NCI-H2081 (cell line): ENCODE measurements at regions not wholly inside any gene's neighbourhood (a gene's known extent, or its start where the extent isn't known, plus 50 kb on each side); places are given as distances from the start of the nearest gene placed in this dataset.

Experiments used
- DNase-seq, 2 experiments: peaks; one replicate each; lab custom pipeline; 2025; lab: John Stamatoyannopoulos, UW

DNA sequence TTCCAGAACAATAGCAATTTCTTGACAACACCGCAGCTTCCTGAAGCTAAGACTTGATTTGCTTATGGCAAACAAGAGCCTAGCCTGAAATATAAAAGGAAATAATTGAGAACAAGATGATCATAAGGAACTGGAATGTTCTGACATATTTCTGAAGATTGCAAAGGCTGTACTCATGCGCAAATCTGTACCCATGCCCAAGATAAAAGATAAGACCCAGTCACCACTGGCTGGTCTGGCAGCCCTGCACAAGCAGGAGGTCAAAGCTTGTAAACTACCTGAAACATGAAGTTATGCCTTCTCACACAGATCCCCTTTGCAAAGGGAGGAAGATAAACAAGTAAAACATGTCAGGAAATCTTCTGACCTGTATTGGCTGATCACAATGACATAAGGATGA is 160.8 kb upstream of the GYPC start:
- no peak for DNase-seq

DNA sequence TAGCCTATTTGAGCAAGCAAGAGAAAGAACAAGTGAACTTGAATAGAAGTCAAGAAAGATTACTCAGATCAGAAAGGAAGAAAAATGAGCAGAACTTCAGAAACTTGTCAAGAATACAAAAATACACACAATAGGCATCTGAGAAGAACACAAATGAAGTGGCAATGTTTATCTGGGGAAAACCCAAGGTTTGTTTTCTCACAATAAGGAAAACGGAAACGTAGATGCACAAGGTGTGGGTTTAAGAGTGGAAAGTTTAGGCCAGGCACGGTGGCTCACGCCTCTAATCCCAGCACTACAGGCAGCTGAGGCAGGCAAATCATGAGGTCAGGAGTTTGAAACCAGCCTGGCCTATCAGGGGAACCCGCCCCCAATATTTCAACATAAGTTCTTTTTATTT is 159.5 kb upstream of the GYPC start:
- DNase-seq: no peak

DNA sequence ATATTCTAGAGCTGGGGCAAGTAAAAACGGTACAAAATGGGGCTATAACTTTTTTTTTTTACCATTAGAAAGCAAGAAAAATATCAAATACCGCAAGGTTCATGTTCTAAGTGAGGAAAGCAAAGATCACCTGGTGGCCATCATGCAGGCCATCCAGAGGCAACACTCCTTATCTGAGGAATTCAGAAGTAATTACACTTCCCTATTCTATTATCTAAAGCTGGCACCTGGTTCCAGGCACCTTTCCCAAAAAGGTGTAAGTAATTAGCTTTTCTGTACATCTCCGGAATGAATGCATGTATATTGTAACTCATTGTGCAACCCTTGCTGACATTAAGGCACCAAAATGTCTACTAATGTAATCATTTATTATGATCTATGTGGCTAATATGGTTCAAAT is 152.5 kb upstream of the GYPC start:
- no peak for DNase-seq

DNA sequence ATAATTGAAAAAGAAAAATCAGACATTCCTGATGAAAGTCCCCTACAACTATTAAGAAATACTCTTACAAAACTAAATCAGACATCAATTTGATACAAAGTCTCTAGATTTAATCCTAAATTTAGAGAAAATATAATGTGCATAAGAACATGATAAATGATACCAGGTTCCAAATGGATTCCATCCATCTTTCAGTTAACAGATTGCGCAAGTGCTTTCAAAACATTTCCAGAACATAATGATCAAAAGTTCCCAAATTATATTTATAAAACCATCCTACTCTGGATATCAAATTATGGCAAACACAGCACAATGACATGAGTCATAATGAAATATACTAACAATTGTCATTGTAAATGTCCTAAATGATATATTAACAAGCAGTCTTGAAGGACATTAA is 151.0 kb upstream of the GYPC start:
- no peak for DNase-seq

DNA sequence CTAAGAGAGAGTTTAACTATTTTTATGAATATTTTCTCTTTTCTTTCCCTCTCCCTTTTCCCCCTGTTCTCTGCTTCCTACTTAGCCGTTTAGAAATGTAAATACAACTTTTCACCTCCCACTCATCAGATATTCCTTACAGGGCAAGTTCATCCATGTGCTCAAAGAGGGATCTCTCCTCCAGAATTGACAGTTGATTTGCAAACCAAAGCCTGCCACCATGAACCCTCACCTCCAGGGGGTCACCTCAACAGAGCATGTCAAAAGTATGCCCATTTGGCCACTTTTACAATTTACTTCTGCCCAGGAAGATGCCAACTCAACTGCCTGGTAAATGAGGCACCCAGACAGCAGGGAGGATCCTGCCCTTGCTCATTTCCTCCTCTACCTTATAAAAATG is 149.2 kb upstream of the GYPC start:
- DNase-seq: no peak

DNA sequence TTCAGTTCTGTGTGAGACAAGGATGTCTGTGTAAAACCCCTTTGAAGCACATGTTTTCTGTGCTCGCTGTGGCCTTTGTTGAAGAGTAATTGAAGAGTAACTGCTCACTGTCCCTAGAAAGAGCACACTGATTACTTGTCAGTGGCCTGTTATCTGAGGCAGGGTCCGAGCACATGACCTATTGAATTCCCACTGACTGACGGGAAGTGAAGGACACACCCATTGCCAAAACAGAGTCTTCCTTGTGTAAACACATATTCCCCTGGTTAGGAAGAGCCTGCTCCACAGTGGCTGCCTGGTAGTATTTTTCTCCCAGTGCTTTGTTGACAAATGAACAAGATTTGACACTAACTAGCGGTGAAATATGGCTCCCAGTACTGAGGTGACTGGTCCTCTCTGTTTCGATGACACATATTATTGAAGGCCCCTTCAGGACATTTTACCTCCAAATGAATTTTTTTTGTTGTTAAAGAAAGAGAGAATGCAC is 148.5 kb upstream of the GYPC start:
- no peak for DNase-seq

DNA sequence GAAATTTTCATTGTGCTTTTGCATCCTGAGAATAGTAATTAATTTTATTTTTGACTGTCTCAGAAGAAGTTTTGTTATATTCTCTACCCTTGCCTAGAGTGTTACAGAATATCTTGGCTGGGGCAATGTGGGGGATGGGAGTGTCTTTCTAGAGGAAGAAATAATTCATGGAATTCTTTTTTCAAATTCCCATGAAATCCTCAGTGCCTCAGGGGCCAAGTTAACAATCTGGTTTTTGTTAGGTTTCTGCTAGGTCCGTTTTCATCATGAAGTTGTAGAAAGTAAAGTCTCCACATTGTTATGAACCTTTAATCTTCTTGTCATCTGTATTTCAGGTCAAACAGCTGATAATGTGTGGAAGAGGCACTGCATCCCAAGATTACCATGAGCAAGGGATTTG is 145.6 kb upstream of the GYPC start:
- DNase-seq: no peak

DNA sequence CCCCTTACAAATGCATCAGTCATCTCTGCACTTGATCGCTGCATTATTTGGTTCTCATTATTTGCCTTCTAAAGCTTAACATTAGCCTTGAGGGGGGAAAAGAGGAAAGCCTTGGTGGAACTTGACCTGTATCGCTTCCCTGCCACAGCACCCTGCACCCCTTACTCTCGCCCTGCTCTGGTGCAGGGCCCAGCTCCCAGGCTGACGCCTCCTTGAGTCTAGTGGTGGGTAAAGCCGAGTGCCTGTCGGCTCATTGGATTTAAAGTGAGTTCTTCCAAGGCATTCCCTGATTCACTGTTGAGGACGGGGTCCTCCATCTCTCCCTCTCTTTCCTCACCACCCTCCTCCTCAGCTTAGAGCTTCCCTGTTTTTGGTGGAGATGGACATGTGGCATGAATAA is 145.0 kb upstream of the GYPC start:
- DNase-seq: no peak

DNA sequence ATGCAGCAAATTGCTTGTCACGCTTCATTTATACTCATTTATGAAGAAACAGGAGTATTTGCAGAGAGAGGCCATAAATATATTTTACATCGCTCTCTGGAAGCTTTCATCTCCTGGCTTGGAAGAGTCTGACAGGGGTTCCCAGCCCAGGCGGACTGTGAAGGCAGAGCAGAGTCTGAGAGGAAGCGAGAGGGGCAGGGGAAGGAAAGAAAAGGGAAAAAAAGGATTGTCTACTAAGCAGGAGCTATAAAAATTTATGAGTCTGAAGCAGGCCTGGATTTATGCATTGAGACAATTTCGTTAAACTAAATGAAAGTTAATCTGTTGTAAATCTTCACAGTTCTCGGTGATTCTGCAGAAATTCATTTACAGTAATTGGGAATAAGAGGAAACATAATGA is 143.9 kb upstream of the GYPC start:
- no peak for DNase-seq

DNA sequence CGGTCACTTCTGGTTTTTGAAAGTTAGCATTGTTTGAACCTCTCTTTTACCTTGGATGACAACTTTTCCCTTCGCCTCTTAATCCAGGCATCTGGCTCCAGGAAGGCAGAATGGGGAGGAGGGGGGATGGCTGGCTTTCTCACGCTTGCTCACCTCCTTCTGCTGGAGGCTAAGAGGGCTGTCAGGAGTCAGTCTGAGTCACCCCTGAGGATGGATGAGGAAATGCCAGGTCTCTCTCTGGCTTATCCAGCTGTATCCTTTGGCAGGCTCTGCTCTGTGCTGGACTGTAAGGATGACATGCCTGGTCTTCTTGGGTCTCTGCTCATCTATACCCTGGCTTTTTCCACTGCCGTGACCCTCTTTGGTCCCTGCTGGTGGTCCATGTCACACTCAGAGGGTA is 142.9 kb upstream of the GYPC start:
- no peak for DNase-seq

DNA sequence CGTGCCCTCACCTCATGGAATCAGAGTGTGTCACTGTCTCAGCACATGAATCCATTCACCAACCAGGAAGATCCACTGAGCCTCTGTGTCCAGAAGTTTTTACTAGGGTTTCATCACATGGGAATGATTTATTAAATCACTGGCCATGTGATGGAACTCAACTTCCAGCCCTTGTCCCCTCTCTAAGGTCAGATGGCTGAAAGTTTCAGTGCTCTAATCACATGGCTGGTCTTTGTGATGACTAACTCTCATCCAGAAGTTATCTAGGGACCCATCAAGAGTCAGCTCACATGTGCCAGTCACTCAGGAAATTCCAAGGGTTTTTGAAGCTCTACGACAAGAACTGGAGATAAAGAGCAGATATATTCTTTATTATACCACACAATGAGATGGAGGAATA is 140.5 kb upstream of the GYPC start:
- no peak for DNase-seq

DNA sequence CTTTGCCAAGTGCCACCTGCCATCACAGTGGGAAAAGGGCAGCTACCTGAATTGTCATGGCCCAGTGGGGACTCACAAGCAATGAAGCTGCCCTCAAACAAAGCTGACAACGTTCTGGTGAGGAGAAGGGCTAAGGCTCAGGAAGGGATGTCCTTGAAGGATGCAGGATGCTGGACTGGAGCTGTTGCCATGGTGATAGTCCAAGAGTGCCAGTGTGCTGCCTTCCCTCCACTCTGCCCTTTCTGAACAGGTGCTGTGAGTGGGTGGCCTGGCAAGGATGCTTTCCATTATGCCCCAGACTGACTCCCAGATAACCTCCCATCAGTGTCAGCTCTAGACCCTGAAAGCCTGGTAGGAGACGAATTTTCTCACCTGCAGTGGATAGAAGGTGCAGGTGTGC is 137.8 kb upstream of the GYPC start:
- no peak for DNase-seq

DNA sequence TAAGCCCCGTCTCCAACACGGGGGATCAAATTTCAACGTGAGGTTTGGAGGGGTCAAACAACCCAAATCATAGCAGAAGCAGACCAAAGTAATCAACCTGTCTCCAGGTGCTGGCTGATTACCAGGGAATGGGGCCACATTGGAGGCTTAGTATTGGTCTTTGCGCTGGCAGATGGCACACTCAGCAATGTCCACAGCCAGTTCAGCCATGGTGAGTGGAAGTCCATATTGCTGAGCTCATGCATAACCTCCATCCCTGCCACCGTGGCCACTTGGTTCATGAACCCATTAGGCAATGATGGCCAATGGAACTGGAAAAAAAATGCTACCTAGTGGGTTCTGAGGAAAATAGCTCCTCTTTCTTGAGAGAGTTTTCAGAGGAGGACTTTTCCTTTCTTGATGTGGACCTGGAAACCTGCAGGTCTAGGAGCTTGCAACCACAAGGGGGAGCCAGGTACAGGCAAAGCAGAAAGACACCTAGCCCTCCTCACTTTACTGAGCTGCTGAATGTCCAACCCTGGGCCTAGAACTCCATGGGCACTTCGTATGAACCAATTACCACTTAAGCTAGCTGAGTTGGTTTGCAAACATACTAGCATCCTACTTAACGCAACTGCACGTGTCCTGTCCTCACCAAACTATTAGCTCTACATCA is 128.0 kb upstream of the GYPC start:
- DNase-seq: peak; percentile 7 to 17

DNA sequence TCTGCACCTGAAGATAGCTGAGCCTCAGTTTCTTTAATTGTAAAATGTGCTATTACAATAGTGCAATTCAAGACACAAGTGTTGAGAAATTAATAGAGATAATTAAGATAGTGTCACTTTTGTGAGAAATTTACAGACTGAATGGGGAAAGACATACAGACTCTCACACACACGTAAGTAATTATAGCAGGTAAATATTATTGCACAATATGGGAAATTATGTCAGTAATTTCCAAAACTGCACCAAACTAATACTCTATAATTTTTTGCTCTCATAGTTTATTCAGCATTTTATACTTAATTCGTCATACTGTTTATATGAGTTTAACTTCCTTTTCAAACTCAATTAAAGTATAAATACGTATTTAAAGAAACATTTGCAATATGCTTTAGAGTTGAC is 124.9 kb upstream of the GYPC start:
- no peak for DNase-seq

DNA sequence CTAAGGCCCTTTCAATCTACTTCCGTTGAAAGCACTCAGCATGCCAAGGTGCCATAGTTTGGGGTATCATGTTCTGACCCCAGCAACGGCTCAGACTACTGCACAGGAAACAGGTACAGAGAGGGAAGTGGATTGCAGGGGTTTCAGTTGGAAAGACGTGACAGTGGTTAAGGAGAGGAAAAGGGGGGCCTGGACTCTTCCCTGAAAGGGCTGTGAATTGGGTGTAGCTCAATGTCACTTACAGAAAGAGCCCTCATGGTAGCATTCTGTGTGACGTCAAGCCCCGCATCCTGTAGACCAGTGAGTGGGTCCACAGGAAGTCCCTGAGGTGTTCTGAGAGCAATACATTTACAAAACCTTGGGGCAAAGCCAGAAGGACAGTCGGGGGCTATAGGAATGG is 121.5 kb upstream of the GYPC start:
- no peak for DNase-seq

DNA sequence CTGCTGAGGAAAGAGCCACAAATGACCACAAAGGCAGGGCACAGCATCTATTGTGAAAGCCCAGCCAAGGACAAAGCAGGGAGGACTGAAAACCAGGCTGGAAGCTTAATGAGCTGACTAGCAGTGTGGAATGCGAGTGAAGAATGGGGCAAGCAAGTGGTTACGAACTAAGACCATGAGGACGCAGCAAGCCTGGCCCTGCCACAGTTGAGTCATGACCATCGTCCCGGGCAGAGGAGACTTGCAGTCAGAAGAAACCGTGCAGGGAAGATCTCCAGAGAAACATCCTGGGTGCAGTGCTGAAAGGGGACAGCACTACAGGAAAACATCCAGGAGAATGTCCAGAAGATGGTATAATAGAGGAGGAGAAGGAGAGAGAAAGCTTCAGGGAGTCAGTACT is 120.5 kb upstream of the GYPC start:
- no peak for DNase-seq

DNA sequence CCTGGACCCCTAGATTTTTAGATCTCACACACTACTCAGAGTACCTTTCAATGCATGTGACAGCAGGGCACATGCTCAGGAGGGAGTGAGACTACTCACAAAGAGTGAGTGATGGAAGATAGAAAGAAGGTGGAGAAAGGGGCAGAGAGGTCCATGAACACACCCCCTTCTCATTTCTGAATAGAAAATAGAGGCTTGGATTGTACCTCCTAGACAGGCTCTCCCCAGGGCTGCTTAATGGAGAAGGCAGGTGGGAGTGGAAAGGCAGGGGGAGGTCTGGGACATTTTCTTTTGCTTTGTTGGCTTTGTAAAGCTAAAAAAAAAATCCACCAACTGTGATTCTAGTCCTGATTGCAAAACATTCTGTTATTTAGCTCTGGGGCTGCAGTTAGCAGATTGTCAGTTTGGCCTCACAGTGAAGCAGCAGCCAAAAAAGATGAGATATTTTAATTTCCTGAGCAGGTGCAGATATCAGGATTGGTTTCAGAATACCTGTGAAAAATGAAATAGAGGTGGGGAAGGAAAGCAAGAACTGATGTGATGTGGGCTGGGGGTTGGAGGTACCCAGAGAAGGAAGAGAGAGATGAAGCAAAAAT is 119.3 kb upstream of the GYPC start:
- DNase-seq: no peak

DNA sequence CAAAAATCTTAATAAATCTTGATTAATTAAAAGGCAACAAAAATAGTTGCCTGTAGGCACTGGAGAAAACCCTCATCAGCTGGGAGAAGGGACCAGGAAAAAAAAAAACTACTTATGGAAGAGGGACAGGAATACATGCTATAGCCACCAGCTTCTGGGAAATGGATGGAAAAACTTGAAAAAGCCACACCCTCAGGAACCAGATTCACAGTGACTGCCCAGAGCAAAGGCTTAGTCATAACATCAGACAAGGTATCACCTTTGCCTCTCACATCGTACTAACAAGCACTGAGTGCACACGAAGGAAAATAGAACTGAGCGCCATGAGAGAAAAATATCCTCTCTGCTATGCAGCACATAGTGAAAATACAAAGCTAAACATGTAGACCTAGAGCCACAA is 116.9 kb upstream of the GYPC start:
- no peak for DNase-seq

DNA sequence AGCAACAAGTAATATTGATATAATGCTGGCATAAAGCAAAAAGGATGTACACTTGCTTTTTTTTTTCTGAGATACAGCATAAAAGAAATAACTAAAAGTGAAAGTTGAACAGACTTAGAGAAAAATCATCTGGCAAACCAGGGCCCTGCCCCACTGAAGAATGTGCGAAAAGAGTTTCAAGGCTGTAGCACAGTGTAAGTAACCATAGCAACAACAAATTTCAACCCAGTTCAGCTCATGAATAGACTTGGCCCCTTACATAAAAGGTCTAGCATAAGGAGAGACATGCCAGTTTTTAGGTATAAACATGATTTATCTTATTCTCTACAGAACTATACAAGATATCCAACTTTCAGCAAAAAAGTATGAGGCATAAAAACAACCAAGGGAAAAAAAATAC is 113.7 kb upstream of the GYPC start:
- no peak for DNase-seq

DNA sequence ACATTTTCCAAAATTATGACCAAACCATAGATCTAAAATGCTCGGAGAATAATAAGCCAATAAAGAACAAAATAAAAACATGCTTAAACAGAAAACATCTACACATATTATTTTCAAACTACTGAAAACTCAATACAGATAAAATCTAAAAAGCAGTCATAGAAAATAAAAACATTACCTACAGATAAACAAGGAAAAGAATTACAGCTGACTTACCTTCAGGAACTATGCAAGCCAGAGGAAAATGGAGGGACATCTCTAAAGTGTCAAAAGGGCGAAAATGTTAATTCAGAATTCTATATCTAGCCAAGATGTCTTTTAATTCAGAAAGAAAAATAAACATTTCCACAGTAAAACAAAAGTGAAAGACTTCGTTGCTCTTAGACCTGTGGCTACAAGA is 112.9 kb upstream of the GYPC start:
- no peak for DNase-seq

DNA sequence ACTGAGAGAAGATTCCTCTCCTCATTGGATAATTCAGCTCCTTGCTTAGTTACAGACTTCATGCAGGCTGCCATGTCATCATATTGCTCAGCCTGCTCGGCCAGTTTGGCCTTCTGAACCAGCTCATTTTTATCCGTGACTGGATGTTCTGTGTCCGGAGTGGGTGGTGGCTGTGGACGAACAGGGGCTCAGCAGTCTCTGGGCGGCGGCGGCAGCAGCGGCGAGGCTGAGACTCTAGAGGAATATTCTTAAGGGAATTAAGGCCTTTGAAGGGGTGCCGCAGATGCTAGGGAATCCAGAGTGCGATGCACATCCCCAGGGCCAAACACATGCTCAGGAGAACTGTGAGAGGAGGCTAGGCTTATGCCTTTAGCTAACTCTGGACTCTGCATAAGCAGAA is 97.9 kb upstream of the GYPC start:
- no peak for DNase-seq

DNA sequence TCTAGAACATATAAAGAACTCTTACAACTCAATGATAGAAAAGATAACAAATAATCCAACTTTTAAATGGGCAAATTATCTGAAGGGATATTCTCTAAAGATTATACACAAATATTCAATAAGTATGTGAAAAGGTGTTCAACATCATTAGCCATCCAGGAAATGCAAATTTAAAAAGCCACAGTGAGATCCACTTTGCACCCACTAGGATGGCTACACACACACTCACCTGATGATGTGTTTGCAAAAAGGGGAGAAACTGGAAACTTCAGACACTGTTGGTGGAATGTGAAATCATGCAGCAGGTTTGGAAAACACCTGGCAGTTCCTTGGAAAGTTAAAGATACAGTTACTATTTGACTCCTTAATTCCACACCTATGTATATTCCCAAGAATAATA is 87.2 kb upstream of the GYPC start:
- DNase-seq: no peak

DNA sequence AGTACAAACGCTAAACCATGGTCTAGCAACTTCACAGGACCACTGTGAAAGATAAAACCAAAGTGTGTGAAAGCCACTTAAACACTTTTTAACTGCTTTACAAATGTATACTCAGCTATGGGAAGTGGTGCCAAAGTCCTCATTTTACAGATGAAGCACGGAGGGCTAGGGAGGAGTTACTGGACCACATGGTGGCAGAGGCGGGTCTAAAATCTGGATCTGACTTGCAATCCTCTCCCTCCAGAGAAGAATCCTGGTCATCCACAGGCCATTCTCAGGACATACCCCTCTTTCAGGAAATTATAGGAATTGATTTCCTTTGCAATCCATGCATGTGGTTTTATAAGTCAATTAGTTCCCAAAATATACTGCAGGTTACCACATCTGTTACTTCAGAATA is 84.6 kb upstream of the GYPC start:
- no peak for DNase-seq

DNA sequence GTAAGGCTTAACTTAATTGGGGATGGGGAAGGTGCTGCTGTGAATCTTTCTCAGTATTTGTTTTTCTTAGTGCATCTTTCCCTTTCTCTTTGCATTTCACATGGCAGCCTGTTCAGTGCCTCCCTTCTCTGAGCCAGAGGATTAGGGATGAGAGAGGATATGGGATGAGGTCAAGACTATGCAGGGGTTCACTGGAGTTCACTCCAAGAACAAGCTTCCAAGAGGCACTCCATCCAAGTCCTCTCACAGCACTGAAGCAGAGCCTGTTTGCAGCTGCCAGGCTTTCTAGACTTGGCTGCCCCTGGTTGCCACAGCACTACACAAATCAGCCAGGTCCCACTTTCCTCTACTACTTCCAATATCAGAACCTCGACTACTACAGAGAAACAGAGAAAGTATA is 80.3 kb upstream of the GYPC start:
- no peak for DNase-seq
